ENCODE measurements at regions not wholly inside any gene's neighbourhood (a gene's known extent, or its start where the extent isn't known, plus 50 kb on each side); places are given as distances from the start of the nearest gene placed in this dataset.

DNA sequence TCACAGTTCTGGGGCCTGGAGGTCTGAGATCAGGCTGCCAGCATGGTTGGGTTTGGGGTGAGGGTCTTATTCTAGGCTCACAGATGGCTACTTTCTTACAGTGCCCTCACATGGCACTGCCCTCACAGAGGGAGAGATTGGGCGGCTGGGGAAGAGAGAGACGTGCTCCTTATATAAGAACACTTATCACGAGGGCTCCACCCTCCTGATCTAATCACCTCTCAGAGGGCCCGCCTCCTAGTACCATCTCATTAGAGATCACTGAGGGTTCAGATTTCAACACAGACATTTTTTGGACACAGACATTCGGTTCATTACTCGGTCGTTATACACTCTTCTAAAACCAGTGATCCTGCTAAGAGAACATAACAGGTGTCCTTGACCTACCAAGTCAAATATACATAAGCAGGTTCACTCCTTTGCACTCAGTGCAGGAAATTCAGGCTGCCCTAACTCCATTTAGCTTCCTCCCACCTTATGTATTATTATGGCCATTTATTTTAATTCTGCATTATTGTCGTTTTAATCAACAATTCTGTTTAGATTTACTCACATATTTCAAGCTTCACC, 121.7 kb downstream of the ICE1 start:
- Histone ChIP-seq H3K4me1 (ENCODE audit: insufficient read depth, low read length) (peaks cover 7% of the 10 kb centered on the region; the same call in 1 of the 2 replicates), H3K9ac (ENCODE audit: low read depth, low read length) (no peak overlapping the region), H3K9me3 (ENCODE audit: control insufficient read depth, insufficient read depth, low read length) (no peaks in the 10 kb centered on the region), H3K36me3 (ENCODE audit: insufficient read depth, low read length) (no peaks in the 10 kb centered on the region)

GRCh38 chr5:5542654-5543053, 120.2 kb downstream of the ICE1 start:
- no peak overlapping the region for H3K9ac ChIP-seq (ENCODE audit: low read depth, low read length)
- H3K9me3 ChIP-seq (ENCODE audit: control insufficient read depth, insufficient read depth, low read length) = no peaks in the 10 kb centered on the region
- peaks cover 7% of the 10 kb centered on the region; the same call in 1 of the 2 replicates for H3K4me1 ChIP-seq (ENCODE audit: insufficient read depth, low read length)
- H3K36me3 ChIP-seq (ENCODE audit: insufficient read depth, low read length) = no peaks in the 10 kb centered on the region

DNA sequence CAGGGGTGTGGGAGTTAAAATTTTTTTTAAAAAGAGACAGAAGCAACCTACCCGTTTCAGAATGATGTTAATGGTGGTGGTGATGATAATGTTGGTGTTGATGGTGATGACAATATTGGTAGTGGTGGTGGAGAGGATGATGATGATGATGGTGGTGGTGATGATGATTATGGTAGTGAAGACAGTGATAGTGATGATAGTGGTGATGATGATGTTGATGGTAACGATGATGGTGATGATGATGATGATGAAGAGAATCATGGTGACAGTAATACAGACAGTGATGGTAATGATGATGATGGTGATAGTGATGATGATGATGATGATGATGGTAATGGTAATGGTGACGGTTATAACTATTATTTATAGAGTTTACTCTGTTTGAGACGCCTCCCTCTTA, 117.6 kb downstream of the ICE1 start:
- Histone ChIP-seq H3K9ac (ENCODE audit: low read depth, low read length) (no peak overlapping the region), H3K36me3 (ENCODE audit: insufficient read depth, low read length) (no peaks in the 10 kb centered on the region), H3K9me3 (ENCODE audit: control insufficient read depth, insufficient read depth, low read length) (no peaks in the 10 kb centered on the region), H3K4me1 (ENCODE audit: insufficient read depth, low read length) (peaks cover 7% of the 10 kb centered on the region; the same call in 1 of the 2 replicates)
